IMR-90 (cell line): ENCODE measurements at regions not wholly inside any gene's neighbourhood (a gene's known extent, or its start where the extent isn't known, plus 50 kb on each side); places are given as distances from the start of the nearest gene placed in this dataset.

Source experiments
- ATAC-seq: fragments of 200-7000 bp; cut with Tn5 transposase; 2 replicates; pipeline ENCODE4 v1.9.1; 2020; ENCODE audit warnings: low read depth, mild to moderate bottlenecking, moderate library complexity
- BruUV-seq: library from RNA; stranded (reverse); fragments of 400-500 nt; replicated peaks from 2 replicates; lab custom pipeline; 2021; lab: Mats Ljungman, UMichigan
- CTCF ChIA-PET: fragments of 300-600 bp; formaldehyde crosslinking; extraction: SDS; loops from one replicate; lab custom pipeline; 2021; ENCODE audit warnings: antibody characterized with exemption; lab: Yijun Ruan, JAX
- POLR2A ChIA-PET: fragments of 300-600 bp; sonication (Branson Sonifier 250); formaldehyde crosslinking; loops from one replicate; lab custom pipeline; 2022; ENCODE audit warnings: antibody characterized with exemption; ENCODE audit not compliant: unreplicated experiment; lab: Charles Lee
- DNase-seq: peaks from one replicate; pipeline ENCODE4 v3.0.0; 2013
- H2AFZ ChIP-seq: replicated peaks from 2 replicates; pipeline ENCODE3; 2013; ENCODE audit warnings: low read length, mild to moderate bottlenecking; ENCODE audit not compliant: poor library complexity
- H2AK5ac ChIP-seq: 2 replicates; pipeline ENCODE4 v1.6.1; 2013; ENCODE audit warnings: low read depth, low read length, inconsistent platforms
- H2AK9ac ChIP-seq: replicated peaks from 2 replicates; pipeline ENCODE3; 2013; ENCODE audit warnings: mild to moderate bottlenecking, low read depth, low read length, moderate library complexity; ENCODE audit not compliant: poor library complexity
- H2BK120ac ChIP-seq: 2 replicates; pipeline ENCODE4 v1.6.1; 2013; ENCODE audit warnings: low read depth, low read length, inconsistent platforms
- H2BK15ac ChIP-seq: 3 replicates; pipeline ENCODE4 v1.6.1; 2013; ENCODE audit warnings: low read depth, low read length, inconsistent platforms
- H2BK20ac ChIP-seq: 2 replicates; pipeline ENCODE4 v1.6.1; 2013; ENCODE audit warnings: low read depth, mild to moderate bottlenecking, inconsistent platforms, low read length, moderate library complexity
- H2BK5ac ChIP-seq: 2 replicates; pipeline ENCODE4 v1.6.1; 2013; ENCODE audit warnings: mild to moderate bottlenecking, low read depth, low read length, inconsistent platforms; ENCODE audit not compliant: poor library complexity, severe bottlenecking
- H3K14ac ChIP-seq: replicated peaks from 2 replicates; pipeline ENCODE4 v1.6.1; 2013; ENCODE audit warnings: low read depth, low read length, inconsistent platforms
- H3K18ac ChIP-seq: 2 replicates; pipeline ENCODE4 v1.6.1; 2013; ENCODE audit warnings: low read depth, low read length, control low read depth
- H3K23ac ChIP-seq: 2 replicates; pipeline ENCODE4 v1.6.1; 2013; ENCODE audit warnings: low read depth, low read length, inconsistent platforms
- H3K27ac ChIP-seq: 2 replicates; pipeline ENCODE4 v1.5.1; 2013; ENCODE audit warnings: mild to moderate bottlenecking, control low read depth, low read length; ENCODE audit not compliant: insufficient read depth
- H3K27me3 ChIP-seq: 2 replicates; pipeline ENCODE4 v1.6.1; 2013; ENCODE audit warnings: low read length; ENCODE audit not compliant: control insufficient read depth, insufficient read depth
- H3K36me3 ChIP-seq: 2 replicates; pipeline ENCODE4 v1.6.1; 2013; ENCODE audit warnings: low read length, mixed read lengths; ENCODE audit not compliant: control insufficient read depth, insufficient read depth
- H3K4ac ChIP-seq: 2 replicates; pipeline ENCODE4 v1.6.1; 2013; ENCODE audit warnings: low read depth, low read length, inconsistent platforms
- H3K4me1 ChIP-seq: 2 replicates; pipeline ENCODE4 v1.6.1; 2013; ENCODE audit warnings: low read length, mixed read lengths; ENCODE audit not compliant: control insufficient read depth, insufficient read depth
- H3K4me2 ChIP-seq: 2 replicates; pipeline ENCODE4 v1.6.1; 2013; ENCODE audit warnings: low read depth, mild to moderate bottlenecking, control low read depth, low read length, moderate library complexity
- H3K4me3 ChIP-seq: 2 replicates; pipeline ENCODE4 v1.5.1; 2013; ENCODE audit warnings: low read depth, mild to moderate bottlenecking, control low read depth, low read length, moderate library complexity; ENCODE audit not compliant: insufficient read depth
- H3K56ac ChIP-seq: 2 replicates; pipeline ENCODE4 v1.6.1; 2013; ENCODE audit warnings: low read length, inconsistent platforms; ENCODE audit not compliant: insufficient read depth; ENCODE audit errors: extremely low read depth
- H3K79me1 ChIP-seq, 2 experiments: 2 replicates each; pipeline ENCODE4 v1.6.1; 2013; ENCODE audit warnings: low read length in 2 of 2, inconsistent platforms in 1 of 2, low read depth in 1 of 2
- H3K9ac ChIP-seq: 2 replicates; pipeline ENCODE4 v1.6.1; 2013; ENCODE audit warnings: low read depth, low read length, control low read depth
- H3K9me1 ChIP-seq: 2 replicates; pipeline ENCODE4 v1.6.1; 2013; ENCODE audit warnings: low read length, inconsistent platforms; ENCODE audit not compliant: insufficient read depth
- H3K9me3 ChIP-seq: 2 replicates; pipeline ENCODE4 v1.6.1; 2013; ENCODE audit warnings: low read length; ENCODE audit not compliant: control insufficient read depth, insufficient read depth
- H4K20me1 ChIP-seq: 2 replicates; pipeline ENCODE4 v1.6.1; 2013; ENCODE audit warnings: low read length, inconsistent platforms; ENCODE audit not compliant: insufficient read depth
- H4K5ac ChIP-seq: 2 replicates; pipeline ENCODE4 v1.6.1; 2013; ENCODE audit warnings: mild to moderate bottlenecking, low read depth, low read length, control low read depth
- H4K8ac ChIP-seq, 2 experiments: 2 replicates each; pipeline ENCODE4 v1.6.1; 2013; ENCODE audit warnings: low read depth in 2 of 2, low read length in 2 of 2, control low read depth in 1 of 2, inconsistent platforms in 1 of 2
- H4K91ac ChIP-seq: 2 replicates; pipeline ENCODE4 v1.6.1; 2013; ENCODE audit warnings: low read depth, low read length, inconsistent platforms; ENCODE audit not compliant: insufficient read depth
- BHLHE40 ChIP-seq: fragments of 150-350 bp; IDR thresholded peaks from 2 replicates; pipeline ENCODE4 v1.6.1; 2016; ENCODE audit warnings: mild to moderate bottlenecking, low read depth, low read length
- CEBPB ChIP-seq: IDR thresholded peaks from 2 replicates; pipeline ENCODE4 v1.6.1; 2012; ENCODE audit warnings: low read depth, low read length, improper control_type of control experiment
- CHD1 ChIP-seq: IDR thresholded peaks from 2 replicates; pipeline ENCODE4 v1.6.1; 2012; ENCODE audit warnings: low read depth, low read length, improper control_type of control experiment
- FOS ChIP-seq: fragments of 150-350 bp; IDR thresholded peaks from 2 replicates; pipeline ENCODE4 v1.6.1; 2016; ENCODE audit warnings: low read depth, low read length
- MAFK ChIP-seq: IDR thresholded peaks from 2 replicates; pipeline ENCODE4 v1.6.1; 2012; ENCODE audit warnings: low read depth, low read length, improper control_type of control experiment
- MAZ ChIP-seq: IDR thresholded peaks from 2 replicates; pipeline ENCODE4 v1.6.1; 2012; ENCODE audit warnings: low read depth, mild to moderate bottlenecking, low read length, improper control_type of control experiment, moderate library complexity, borderline replicate concordance
- RAD21 ChIP-seq: IDR thresholded peaks from 2 replicates; pipeline ENCODE4 v1.6.1; 2012; ENCODE audit warnings: low read length, improper control_type of control experiment
- RCOR1 ChIP-seq: IDR thresholded peaks from 2 replicates; pipeline ENCODE4 v1.6.1; 2012; ENCODE audit warnings: mild to moderate bottlenecking, low read length, improper control_type of control experiment; ENCODE audit not compliant: insufficient replicate concordance
- RFX5 ChIP-seq: IDR thresholded peaks from 2 replicates; pipeline ENCODE4 v1.8.0; 2012; ENCODE audit warnings: low read depth, mild to moderate bottlenecking, low read length, moderate library complexity
- WGBS, 2 experiments: methylation state at CpG; one replicate each; pipeline versions ENCODE4 v1.1.5 to v1.1.7; 2013; ENCODE audit warnings: missing lambda C conversion rate in 2 of 2; ENCODE audit not compliant: insufficient read length in 1 of 2; ENCODE audit errors: extremely low coverage in 2 of 2; 5-methylcytosine and 5-hydroxymethylcytosine counted together
- dilution Hi-C: fragments of 300-500 bp; cut with HindIII; formaldehyde crosslinking; loops from one replicate; pipeline ENCODE4 v1.14.3; 2018; ENCODE audit warnings: low sequenced_read_pairs; ENCODE audit not compliant: unreplicated experiment
- in situ Hi-C: fragments of 300-500 bp; cut with MboI; formaldehyde crosslinking; loops from 3 replicates; pipeline ENCODE4 v1.14.3; 2019; ENCODE audit warnings: low sequenced_read_pairs, inconsistent platforms, mixed read lengths
- intact Hi-C: fragments of 100-400 bp; cut with micrococcal nuclease; formaldehyde crosslinking; loops from 2 replicates; pipeline ENCODE4 v1.10.0; 2022
- TF ChIP-seq, protein P1 (sequence below): fragments of 150-350 bp; IDR thresholded peaks from 2 replicates; pipeline ENCODE4 v1.6.1; 2017; ENCODE audit warnings: mild to moderate bottlenecking, antibody characterized with exemption, low read length, low read depth
- TF ChIP-seq, protein P2 (sequence below): conservative IDR thresholded peaks from 2 replicates; pipeline ENCODE4 v1.5.1; 2012; ENCODE audit warnings: mild to moderate bottlenecking, low read depth, low read length, improper control_type of control experiment

DNA sequence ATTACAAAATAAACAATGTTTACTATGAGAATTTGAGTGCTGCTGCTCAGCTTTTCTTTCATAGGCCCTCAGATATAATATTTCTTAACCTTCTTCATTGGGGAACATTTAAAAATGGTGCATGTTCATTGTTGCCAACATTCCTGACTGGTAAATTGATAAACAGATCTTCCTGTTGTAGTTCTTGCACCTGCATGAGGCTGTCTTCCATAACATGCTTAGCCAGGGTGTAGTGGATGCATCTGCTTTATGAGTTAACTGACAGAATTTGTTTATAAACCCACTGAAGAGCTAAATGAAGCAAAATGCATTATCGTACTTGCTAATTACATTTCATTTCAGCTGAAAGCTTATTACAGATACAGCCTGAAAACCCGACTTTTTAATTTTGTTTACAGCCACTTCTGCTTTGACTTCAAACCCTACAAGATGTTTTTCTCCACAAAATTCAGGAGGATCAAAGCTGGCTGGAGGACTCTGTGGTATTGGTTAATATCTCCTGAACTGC, 177.2 kb downstream of the SEM1 start:
- H3K56ac ChIP-seq, result no peak overlapping the region
- TF ChIP-seq, protein P1, sequence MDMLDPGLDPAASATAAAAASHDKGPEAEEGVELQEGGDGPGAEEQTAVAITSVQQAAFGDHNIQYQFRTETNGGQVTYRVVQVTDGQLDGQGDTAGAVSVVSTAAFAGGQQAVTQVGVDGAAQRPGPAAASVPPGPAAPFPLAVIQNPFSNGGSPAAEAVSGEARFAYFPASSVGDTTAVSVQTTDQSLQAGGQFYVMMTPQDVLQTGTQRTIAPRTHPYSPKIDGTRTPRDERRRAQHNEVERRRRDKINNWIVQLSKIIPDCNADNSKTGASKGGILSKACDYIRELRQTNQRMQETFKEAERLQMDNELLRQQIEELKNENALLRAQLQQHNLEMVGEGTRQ, result no peak
- no peak for TF ChIP-seq RAD21
- TF ChIP-seq RCOR1, result no peak
- no peak for TF ChIP-seq BHLHE40
- TF ChIP-seq MAZ, result no peak
- TF ChIP-seq, protein P2, sequence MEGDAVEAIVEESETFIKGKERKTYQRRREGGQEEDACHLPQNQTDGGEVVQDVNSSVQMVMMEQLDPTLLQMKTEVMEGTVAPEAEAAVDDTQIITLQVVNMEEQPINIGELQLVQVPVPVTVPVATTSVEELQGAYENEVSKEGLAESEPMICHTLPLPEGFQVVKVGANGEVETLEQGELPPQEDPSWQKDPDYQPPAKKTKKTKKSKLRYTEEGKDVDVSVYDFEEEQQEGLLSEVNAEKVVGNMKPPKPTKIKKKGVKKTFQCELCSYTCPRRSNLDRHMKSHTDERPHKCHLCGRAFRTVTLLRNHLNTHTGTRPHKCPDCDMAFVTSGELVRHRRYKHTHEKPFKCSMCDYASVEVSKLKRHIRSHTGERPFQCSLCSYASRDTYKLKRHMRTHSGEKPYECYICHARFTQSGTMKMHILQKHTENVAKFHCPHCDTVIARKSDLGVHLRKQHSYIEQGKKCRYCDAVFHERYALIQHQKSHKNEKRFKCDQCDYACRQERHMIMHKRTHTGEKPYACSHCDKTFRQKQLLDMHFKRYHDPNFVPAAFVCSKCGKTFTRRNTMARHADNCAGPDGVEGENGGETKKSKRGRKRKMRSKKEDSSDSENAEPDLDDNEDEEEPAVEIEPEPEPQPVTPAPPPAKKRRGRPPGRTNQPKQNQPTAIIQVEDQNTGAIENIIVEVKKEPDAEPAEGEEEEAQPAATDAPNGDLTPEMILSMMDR, result no peak
- TF ChIP-seq FOS, result no peak
- no peak for TF ChIP-seq RFX5
- no peak for TF ChIP-seq CEBPB
- no peak for TF ChIP-seq CHD1
- TF ChIP-seq MAFK, result no peak
- H3K14ac ChIP-seq, result no peak overlapping the region
- H3K4ac ChIP-seq, result no peak overlapping the region
- no peak overlapping the region for H2AK5ac ChIP-seq
- ATAC-seq (no peak), DNase-seq (no peak)
- no peaks in the 10 kb centered on the region for H3K9me3 ChIP-seq
- H3K9ac ChIP-seq, result no peak overlapping the region
- H2BK20ac ChIP-seq, result no peak overlapping the region
- H4K20me1 ChIP-seq, result no peaks in the 10 kb centered on the region
- no peaks in the 10 kb centered on the region for H3K36me3 ChIP-seq
- H3K18ac ChIP-seq, result no peak overlapping the region
- no TSS peak for BruUV-seq
- CTCF ChIA-PET, result interaction anchor here (0.7 kb wide), 1 partner anchor 34 kb away, joined by 3 read pairs; no protein-coding TSS in a partner anchor
- H2BK120ac ChIP-seq, result no peak overlapping the region
- H3K4me2 ChIP-seq, result no peak overlapping the region
- dilution Hi-C loops, result no loop called here
- POLR2A ChIA-PET, result no interaction called here
- H3K23ac ChIP-seq, result no peak overlapping the region
- H4K5ac ChIP-seq, result no peak overlapping the region
- H2BK15ac ChIP-seq, result no peak overlapping the region
- no peak overlapping the region for H4K91ac ChIP-seq
- H3K79me1 ChIP-seq, result no peaks in the 10 kb centered on the region
- H2AFZ ChIP-seq, result no peak overlapping the region
- in situ Hi-C loops, result no loop called here
- no peak overlapping the region for H2AK9ac ChIP-seq
- no peaks in the 10 kb centered on the region for H3K9me1 ChIP-seq
- H2BK5ac ChIP-seq, result no peak overlapping the region
- no peak overlapping the region for H4K8ac ChIP-seq
- H3K27ac ChIP-seq, result no peak overlapping the region
- H3K4me1 ChIP-seq, result no peaks in the 10 kb centered on the region
- no CpG with 5 or more reads among the region's 2 CpGs for WGBS, 2 experiments
- H3K27me3 ChIP-seq, result no peaks in the 10 kb centered on the region
- H3K4me3 ChIP-seq, result no peak overlapping the region
- intact Hi-C loops, result no loop called here
